Ascending aorta (tissue), 2 donors: ENCODE measurements at regions not wholly inside any gene's neighbourhood (a gene's known extent, or its start where the extent isn't known, plus 50 kb on each side); places are given as distances from the start of the nearest gene placed in this dataset.

Source experiments
- DNase-seq, 2 donors: peaks; one replicate each; pipeline ENCODE4 v3.0.0-alpha.2; 2019; ENCODE audit warnings: low spot score in 2 of 2
- H3K27ac ChIP-seq, 2 donors: fragments of 200-600 bp; sonication (generic); one replicate each; pipeline ENCODE4 v1.5.1; 2016 to 2017; ENCODE audit warnings: mild to moderate bottlenecking in 1 of 2
- H3K27me3 ChIP-seq: fragments of 200-600 bp; sonication (generic); one replicate; pipeline ENCODE4 v1.5.1; 2017
- H3K36me3 ChIP-seq, 2 donors: fragments of 200-600 bp; sonication (generic); one replicate each; pipeline ENCODE4 v1.5.1; 2016
- H3K4me1 ChIP-seq, 2 donors: fragments of 200-600 bp; sonication (generic); one replicate each; pipeline ENCODE4 v1.5.1; 2016 to 2017; ENCODE audit warnings: mild to moderate bottlenecking in 1 of 2
- H3K4me3 ChIP-seq, 2 donors: fragments of 200-600 bp; sonication (generic); one replicate each; pipeline ENCODE4 v1.5.1; 2016 to 2017; ENCODE audit warnings: mild to moderate bottlenecking in 1 of 2
- H3K9me3 ChIP-seq, 2 donors: fragments of 200-600 bp; sonication (generic); one replicate each; pipeline ENCODE4 v1.5.1; 2016
- CTCF ChIP-seq, 3 experiments: fragments of 200-600 bp in 2 of 3; fragments of 450-650 bp in 1 of 3; sonication (generic) in 2 of 3; IDR thresholded peaks; one replicate each; pipeline ENCODE4 v1.5.1; 2016 to 2019; ENCODE audit warnings: antibody characterized with exemption in 3 of 3, mild to moderate bottlenecking in 1 of 3, moderate library complexity in 1 of 3
- intact Hi-C: fragments of 100-400 bp; cut with DNase I; formaldehyde crosslinking; loops from one replicate; pipeline ENCODE4 v1.15.1; 2023

DNA sequence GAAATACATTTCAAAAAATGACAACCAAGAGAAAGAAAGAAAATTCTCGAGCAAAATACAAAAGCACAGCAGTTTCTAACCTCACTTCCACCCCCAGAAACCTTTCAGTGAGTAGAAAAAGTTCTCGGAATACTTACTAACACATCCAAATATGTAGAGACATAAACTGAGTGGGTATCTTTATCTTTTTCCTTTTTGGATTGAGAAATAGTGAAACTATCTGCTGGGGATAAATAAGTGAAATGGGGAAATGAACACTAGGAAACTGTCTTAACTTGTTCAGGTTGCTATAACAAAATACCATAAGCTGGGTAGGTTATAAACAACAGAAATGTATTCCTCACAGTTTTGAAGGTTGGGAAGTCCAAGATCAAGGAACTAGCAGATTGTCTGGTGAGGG is 72.0 kb downstream of the VCAM1 start:
- Histone ChIP-seq H3K9me3 (no peaks in the 10 kb centered on the region), H3K4me1 (no peaks in the 10 kb centered on the region), H3K36me3 (no peaks in the 10 kb centered on the region), H3K27ac (no peak overlapping the region), H3K27me3 (no peaks in the 10 kb centered on the region), H3K4me3 (no peak overlapping the region)
- intact Hi-C loops, result no loop called here
- no peak for TF ChIP-seq CTCF (IDR thresholded peaks at IDR 0.05)
- no peak for DNase-seq

GRCh38 chr1:100793659-100794058 is 74.1 kb downstream of the VCAM1 start:
- H3K27me3 ChIP-seq, result no peaks in the 10 kb centered on the region
- intact Hi-C loops, result no loop called here
- no peaks in the 10 kb centered on the region for H3K4me1 ChIP-seq
- H3K27ac ChIP-seq, result no peak overlapping the region
- no peak overlapping the region for H3K4me3 ChIP-seq
- no peak for TF ChIP-seq CTCF (IDR thresholded peaks at IDR 0.05)
- H3K36me3 ChIP-seq, result no peaks in the 10 kb centered on the region
- no peak for DNase-seq
- no peaks in the 10 kb centered on the region for H3K9me3 ChIP-seq

DNA sequence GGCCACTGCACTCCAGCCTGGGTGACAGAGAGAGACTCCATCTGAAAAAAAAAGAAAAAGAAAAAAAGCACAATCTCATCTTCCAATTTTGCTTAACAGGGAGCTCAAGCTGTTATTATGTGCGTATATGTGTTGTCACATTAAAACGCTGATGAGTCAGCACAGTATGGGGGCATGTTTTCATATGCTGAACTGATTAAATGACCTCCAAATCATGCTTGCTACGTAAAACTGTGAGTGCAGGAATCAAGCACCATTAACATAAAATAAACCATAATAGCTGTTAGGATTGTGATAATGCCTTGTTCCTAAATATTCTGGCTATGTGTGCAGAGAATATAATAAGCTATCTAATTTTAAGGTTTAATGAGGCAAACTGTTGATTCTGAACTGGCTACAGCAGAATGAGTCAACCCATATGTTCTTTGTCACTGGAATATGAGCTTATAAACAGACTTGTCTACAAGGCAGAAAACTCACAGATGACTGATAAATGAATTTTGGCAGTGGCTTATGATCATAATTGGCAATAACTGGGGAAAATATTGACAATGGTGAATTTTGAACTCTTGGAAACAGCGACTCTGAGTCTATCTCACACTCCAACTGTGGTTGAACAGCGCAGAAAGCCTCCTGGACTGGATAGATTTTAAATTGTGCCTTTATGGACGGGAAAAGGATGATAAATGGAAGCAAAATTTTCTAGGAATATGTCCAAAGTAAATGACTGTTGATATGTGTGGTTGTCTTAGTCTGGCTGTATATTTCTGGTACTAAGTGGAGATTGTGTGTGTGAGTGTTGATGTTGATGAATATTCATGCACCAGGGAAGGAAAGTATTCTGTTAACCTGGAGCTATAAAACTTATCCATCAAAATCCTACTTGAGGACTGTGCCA is 75.5 kb downstream of the VCAM1 start:
- Histone ChIP-seq H3K27ac (no peak overlapping the region), H3K27me3 (no peaks in the 10 kb centered on the region), H3K36me3 (no peaks in the 10 kb centered on the region), H3K9me3 (no peaks in the 10 kb centered on the region), H3K4me1 (no peaks in the 10 kb centered on the region), H3K4me3 (no peak overlapping the region)
- no peak for TF ChIP-seq CTCF (IDR thresholded peaks at IDR 0.05)
- no peak for DNase-seq
- intact Hi-C loops, result no loop called here

GRCh38 chr1:100795646-100795985 is 76.1 kb downstream of the VCAM1 start:
- Histone ChIP-seq H3K4me1 (no peaks in the 10 kb centered on the region), H3K27me3 (no peaks in the 10 kb centered on the region), H3K9me3 (no peaks in the 10 kb centered on the region), H3K36me3 (no peaks in the 10 kb centered on the region), H3K27ac (no peak overlapping the region), H3K4me3 (no peak overlapping the region)
- no peak for DNase-seq
- TF ChIP-seq CTCF (IDR thresholded peaks at IDR 0.05), result no peak
- intact Hi-C loops, result no loop called here

- no peaks in the 10 kb centered on the region for H3K9me3 ChIP-seq
- no peaks in the 10 kb centered on the region for H3K4me1 ChIP-seq
- H3K27ac ChIP-seq, result no peak overlapping the region
- H3K4me3 ChIP-seq, result no peak overlapping the region
- H3K36me3 ChIP-seq, result no peaks in the 10 kb centered on the region
- H3K27me3 ChIP-seq, result no peaks in the 10 kb centered on the region
- DNase-seq, result no peak
- no peak for TF ChIP-seq CTCF (IDR thresholded peaks at IDR 0.05)
- intact Hi-C loops, result no loop called here
Observed at GRCh38 chr1:100796046-100796445, 76.5 kb downstream of the VCAM1 start.
